Coronary artery (tissue), 2 donors: ENCODE measurements at regions not wholly inside any gene's neighbourhood (a gene's known extent, or its start where the extent isn't known, plus 50 kb on each side); places are given as distances from the start of the nearest gene placed in this dataset.
A peak's percentile ranks its signal among the peaks of the same experiment; 100 is the strongest.
"Not testable (repeated sequence)": the region's sequence is repeated elsewhere in the genome, so short reads cannot be mapped to it uniquely, and the experiment has no call there.

ENCODE experiments used
- DNase-seq: peaks from one replicate; pipeline ENCODE4 v3.0.0-alpha.2; 2017; ENCODE audit warnings: low spot score
- H3K27ac ChIP-seq, 2 donors: fragments of 200-600 bp; sonication (generic); one replicate each; pipeline ENCODE4 v1.5.1; 2016 to 2019
- H3K4me3 ChIP-seq: fragments of 200-600 bp; sonication (generic); 2 replicates; pipeline ENCODE4 v1.5.1; 2016; ENCODE audit warnings: mild to moderate bottlenecking, moderate library complexity
- TF ChIP-seq, protein P1 (sequence below): fragments of 200-600 bp; sonication (generic); IDR thresholded peaks from one replicate; pipeline ENCODE4 v1.5.1; 2019; ENCODE audit warnings: antibody characterized with exemption

GRCh38 chr1:30519201-30519763, 204.1 kb downstream of the MATN1 start:
- TF ChIP-seq, protein P1, sequence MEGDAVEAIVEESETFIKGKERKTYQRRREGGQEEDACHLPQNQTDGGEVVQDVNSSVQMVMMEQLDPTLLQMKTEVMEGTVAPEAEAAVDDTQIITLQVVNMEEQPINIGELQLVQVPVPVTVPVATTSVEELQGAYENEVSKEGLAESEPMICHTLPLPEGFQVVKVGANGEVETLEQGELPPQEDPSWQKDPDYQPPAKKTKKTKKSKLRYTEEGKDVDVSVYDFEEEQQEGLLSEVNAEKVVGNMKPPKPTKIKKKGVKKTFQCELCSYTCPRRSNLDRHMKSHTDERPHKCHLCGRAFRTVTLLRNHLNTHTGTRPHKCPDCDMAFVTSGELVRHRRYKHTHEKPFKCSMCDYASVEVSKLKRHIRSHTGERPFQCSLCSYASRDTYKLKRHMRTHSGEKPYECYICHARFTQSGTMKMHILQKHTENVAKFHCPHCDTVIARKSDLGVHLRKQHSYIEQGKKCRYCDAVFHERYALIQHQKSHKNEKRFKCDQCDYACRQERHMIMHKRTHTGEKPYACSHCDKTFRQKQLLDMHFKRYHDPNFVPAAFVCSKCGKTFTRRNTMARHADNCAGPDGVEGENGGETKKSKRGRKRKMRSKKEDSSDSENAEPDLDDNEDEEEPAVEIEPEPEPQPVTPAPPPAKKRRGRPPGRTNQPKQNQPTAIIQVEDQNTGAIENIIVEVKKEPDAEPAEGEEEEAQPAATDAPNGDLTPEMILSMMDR = no peak
- Histone ChIP-seq H3K27ac (no peak overlapping the region), H3K4me3 (no peak overlapping the region)
- DNase-seq = no peak

DNA sequence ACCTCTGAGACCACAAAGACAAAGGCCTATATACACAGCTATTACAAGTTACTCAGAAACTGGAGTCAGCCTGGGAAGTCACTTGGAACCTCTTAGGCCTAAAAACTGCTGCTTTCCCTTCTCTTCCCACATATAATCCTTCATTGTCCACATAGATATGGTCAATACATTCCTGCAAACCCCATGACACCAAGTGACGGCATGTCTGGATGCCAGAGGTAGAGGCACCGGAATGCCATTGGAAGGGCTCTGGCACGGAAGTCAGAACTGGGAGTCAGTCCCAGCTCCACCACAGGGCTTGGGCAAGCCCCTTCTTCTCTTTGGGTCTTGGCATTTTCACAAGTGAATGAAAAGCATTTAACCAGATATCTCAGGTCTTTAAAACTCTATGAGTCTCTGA, 204.7 kb downstream of the MATN1 start:
- Histone ChIP-seq H3K4me3 (no peak overlapping the region), H3K27ac (no peak overlapping the region)
- DNase-seq = peak; percentile 3
- TF ChIP-seq, protein P1 = no peak

DNA sequence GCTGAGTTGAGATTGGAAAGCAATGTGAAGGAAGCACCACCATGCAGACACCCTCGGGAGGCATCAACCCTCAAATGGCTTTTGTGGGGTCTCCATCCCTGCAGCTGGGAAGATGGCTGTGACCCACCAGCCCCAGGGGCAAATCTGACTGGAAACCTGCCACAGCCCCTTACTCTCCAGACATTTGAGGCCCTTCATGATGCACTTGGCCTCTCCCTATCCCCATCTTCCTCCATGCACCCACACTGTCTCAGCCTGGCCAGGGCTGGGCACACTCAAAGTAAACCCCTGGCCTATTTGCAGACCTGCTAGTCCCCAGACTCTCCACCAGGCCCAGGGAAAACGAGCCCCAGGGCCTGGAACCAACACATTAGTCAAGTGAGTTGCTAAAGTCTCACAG, 205.2 kb downstream of the MATN1 start:
- no peak overlapping the region for H3K4me3 ChIP-seq
- peak; percentile 55 for DNase-seq
- H3K27ac ChIP-seq = no peak overlapping the region
- TF ChIP-seq, protein P1 = no peak

- not testable (repeated sequence) for DNase-seq, H3K27ac ChIP-seq, H3K4me3 ChIP-seq
These were observed 205.7 kb downstream of the MATN1 start for GRCh38 chr1:30517666-30518065.

GRCh38 chr1:30517241-30517640, 206.1 kb downstream of the MATN1 start:
- not testable (repeated sequence) for H3K4me3 ChIP-seq, H3K27ac ChIP-seq
- DNase-seq = peak; percentile 33

- DNase-seq = peak; percentile 31
- TF ChIP-seq, protein P1 = no peak
- Histone ChIP-seq H3K4me3 (no peak overlapping the region), H3K27ac (no peak overlapping the region)
These were observed 206.9 kb downstream of the MATN1 start for GRCh38 chr1:30516485-30516858.

GRCh38 chr1:30515755-30516484, 207.5 kb downstream of the MATN1 start:
- no peak overlapping the region for H3K27ac ChIP-seq
- TF ChIP-seq, protein P1 = no peak
- H3K4me3 ChIP-seq = no peak overlapping the region
- peak; percentile 35 for DNase-seq

- Histone ChIP-seq H3K4me3 (no peak overlapping the region), H3K27ac (no peak overlapping the region)
- DNase-seq = peak; percentile 61
- TF ChIP-seq, protein P1 = no peak
These were observed 208.4 kb downstream of the MATN1 start for GRCh38 chr1:30514945-30515344.
